G401 (cell line): ENCODE measurements at regions not wholly inside any gene's neighbourhood (a gene's known extent, or its start where the extent isn't known, plus 50 kb on each side); places are given as distances from the start of the nearest gene placed in this dataset.
A peak's percentile ranks its signal among the peaks of the same experiment; 100 is the strongest.

ENCODE experiments used
- DNase-seq: peaks from one replicate; pipeline ENCODE4 v3.0.0-alpha.2; 2015; ENCODE audit warnings: low spot score
- in situ Hi-C: cut with HindIII; loops from 2 replicates; pipeline ENCODE4 v1.10.0; 2016; ENCODE audit warnings: low sequenced_read_pairs, mixed read lengths

DNA sequence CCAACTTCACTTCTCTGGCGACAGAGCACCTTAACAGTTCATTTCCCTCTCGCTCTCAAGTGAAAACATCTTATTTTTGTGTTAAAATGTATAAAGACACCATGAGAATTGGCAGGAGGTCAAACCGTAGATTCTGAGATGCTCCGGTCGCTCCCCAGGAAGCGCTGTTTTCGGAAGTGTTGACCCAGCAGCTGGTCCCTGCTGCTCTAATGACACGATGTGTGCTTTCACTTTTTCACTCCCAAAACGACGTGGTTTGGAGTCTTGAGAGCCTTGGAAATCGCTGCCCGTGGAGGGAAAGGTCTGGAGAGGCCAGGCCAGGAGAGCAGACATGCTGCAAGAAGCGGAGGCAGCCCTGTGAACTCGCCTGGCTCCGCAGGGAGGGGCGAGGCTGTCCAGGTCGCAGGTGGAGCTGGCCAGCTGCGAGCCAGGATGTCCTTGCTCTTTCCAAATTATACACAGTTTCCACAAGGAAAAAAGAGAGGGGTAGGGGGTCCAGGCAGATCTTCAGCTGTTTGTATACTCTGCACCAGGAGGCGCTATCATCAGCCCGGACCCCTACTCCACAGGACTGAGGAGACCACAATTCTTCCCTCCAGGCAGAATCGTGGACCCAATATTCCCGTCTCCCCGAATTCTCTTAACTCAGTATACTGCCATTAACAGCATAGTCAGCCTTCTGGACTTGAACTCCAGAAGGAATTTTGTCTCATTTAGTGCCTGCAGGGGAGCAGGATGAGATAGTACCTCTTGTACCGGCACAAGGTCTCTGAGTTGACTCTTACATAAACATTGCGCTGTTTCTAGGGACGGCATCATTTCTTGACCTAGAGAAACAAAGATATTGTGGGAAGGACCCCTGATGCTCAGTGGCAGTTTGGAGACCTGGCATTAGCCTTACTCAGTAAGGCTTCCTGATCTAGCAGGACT, 248.6 kb upstream of the ANKRD55 start:
- peak; percentile 71 for DNase-seq
- in situ Hi-C loops = no loop called here

DNA sequence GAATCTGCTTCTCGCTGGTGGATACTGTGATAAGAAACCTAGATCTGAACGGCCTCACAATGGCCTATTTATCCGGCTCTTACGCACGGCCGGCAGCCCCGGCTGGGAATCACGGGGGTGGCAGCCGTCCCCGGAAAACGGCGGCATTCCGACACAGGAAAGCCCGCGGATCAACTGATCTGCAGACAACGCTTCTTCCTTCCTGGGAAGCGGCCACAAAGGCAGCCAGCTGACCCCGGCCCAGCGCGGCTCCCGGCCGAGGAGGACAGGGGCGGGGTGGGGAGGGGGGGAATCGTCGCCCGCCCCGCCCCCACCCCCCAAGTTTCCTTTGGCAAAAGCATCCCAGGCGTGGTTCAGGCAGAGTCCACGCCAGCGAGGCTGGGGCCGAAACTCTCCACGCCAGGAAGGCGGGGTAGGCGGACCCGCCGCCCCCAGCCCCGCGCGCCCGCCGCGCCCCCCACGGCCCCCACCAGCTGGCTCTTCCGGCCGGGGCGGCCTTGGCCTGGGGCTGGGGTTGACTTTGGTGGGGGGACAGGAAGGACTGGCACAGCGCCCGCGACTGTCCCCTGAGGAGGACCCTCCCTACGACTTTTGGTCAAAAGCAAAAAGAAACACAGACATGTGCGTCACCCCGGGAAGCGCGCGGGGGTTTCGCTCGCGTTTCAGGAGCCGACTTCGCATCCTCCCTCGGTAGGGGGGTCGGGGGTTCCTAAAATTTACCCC, 247.7 kb upstream of the ANKRD55 start:
- peak; percentile 73 for DNase-seq
- in situ Hi-C loops = no loop called here

DNA sequence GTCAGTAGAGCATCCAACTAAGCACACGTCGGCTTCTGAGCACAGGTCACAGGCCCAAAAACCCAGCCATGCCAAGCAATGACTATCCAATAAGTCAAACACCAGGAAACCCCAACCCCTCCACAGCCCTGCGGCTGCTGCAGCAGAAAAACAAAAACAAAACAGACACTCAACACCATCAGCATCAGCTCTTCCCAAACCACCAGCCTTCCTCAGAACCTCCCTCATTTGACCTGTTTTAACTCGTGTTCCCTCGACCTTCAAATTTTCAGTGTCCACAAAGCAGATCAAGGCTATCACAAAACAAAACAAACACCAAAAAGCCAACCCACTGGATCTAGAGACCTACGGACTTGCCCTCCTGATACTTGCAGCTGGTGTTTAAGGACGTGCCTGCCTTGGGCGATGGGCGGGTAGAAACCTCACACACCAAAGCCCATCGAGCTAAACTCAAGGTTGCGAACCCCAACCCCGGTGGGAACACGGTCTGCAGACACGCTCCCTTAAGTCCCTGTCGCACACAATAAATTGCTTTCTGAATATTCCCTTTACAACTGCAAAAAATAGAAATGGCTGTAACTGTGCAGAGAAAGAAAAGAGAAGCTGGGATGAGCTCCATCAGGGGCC, 247.1 kb upstream of the ANKRD55 start:
- peak; percentile 57 for DNase-seq

DNA sequence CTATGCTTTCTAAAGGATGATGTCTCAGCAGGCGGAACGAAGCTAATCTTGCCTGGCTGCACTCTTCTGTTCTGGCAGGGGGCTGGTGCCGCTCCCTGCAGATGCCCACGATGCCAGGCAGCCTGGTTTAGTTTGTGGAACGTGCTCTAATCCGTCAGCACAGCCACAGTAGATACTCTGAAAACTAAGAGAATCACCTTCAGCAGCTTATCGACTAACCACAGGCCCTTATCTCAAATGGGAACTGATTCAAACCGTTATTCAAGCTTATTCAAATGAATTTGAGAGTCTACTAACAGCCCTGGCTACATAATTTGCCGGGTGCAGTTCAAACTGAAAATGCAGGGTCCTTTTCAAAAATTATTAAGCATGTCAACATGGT, 246.6 kb upstream of the ANKRD55 start:
- in situ Hi-C loops = no loop called here
- DNase-seq = peak; percentile 82

More for the DNA sequence above, 247.1 kb upstream of the ANKRD55 start:
- in situ Hi-C loops = no loop called here

DNA sequence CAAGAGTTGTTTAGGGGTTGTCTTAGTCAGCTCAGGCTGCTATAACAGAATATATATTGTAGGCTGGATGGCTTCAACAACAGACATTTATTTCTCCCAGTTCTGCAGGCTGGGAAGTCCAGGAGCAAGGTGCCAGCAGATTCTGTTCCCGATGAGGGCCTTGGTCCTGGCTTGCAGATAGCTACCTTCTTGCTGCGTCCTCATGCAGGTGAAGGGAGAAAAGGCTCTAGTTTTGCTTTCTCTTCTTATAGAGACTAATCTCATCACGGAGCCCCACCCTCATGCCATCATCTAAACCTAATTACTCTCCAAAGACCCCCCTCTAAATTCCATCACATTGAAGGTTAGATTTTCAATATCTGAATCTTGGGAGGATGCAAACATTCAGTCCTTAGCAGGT, 246.0 kb upstream of the ANKRD55 start:
- in situ Hi-C loops = no loop called here
- DNase-seq = peak; percentile 68

DNA sequence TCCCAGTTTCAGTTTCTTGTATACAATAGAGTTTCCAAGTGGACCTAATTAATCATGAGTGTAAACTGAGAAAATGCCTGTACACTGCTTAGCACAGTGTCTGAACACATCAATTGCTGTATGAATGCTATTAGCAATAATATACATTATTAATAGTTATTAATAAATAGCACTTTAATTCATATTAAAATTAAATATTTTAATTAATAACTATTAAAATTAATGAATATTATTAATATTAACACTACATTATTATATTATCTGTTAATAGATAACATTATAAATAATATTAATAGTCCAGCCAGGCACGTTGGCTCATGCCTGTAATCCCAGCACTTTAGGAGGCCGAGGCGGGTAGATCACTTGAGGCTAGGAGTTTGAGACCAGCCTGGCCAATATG, 244.9 kb upstream of the ANKRD55 start:
- no peak for DNase-seq
- in situ Hi-C loops = no loop called here

DNA sequence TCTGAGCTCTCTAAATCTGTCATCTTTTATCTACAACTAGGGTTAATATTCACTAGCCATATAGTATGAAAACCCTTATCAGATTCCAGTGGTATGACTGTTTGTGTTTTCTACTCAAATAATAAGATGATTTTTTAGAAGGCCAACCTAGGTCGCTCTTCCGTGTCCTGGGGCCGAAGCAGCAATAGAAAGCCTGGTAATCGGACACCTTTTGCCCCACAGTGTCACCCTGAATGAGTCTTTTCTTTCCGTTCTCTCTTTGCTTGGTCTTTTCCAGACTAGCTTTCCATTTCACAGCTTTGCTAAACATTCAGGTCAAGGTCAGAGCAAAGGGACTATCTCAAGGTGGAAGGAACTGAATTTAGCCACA, 243.3 kb upstream of the ANKRD55 start:
- in situ Hi-C loops = no loop called here
- DNase-seq = no peak

DNA sequence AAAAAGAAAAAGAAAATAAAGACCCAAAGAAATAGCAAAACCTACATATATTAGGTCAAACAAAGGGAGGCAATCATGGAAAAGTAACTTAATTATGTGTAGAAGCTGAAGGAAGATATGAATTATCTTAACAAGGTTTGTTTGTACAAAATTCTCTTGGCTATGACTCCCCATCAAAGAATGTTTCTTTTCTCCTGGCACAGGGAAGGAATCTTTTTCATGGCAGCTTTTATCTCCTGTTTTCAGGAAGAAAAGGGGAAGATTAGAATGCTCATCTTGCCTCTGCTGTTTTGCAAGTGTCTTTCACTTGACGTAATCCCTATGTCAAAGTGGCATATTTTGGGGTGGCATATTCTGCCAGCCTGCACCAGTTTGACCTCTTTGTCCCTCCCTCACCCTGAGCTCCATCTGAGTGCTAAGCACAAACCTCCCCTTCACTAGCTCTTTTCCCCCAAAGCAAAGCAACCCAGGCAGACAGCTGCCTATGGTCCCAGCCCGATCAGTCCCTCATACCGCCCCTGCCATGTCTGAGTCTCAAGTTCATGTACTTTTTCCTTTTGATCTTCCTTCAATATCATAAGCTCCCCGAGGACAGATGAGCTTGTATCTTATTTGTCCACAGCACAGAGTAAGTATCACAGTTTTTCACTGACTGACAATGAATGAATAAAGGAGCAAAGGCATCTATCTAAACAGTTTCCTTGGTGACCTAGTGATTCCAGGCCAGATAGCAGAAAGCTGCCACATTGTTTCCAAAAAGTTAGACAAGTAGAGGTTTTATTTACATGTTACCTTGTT, 242.8 kb upstream of the ANKRD55 start:
- DNase-seq = no peak
- in situ Hi-C loops = no loop called here

DNA sequence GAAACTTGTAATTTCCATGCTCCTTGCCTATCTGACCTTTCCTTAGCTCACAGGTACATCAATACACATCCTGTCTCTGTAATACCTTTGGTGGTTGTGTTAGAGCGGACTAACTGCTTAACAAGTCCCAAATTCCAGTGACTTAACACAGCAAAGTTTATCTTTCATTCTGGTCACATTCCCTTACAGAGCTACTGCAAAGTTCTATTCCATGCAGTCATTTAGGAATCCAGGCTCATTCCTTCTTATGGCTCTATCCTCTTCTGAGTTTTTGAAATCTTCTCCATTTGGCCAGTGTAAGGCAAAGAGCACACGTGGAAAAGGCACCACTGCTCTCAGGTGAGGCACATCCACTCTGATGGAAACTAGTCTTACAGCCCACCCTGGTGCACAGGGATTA, 238.6 kb upstream of the ANKRD55 start:
- in situ Hi-C loops = no loop called here
- DNase-seq = no peak

DNA sequence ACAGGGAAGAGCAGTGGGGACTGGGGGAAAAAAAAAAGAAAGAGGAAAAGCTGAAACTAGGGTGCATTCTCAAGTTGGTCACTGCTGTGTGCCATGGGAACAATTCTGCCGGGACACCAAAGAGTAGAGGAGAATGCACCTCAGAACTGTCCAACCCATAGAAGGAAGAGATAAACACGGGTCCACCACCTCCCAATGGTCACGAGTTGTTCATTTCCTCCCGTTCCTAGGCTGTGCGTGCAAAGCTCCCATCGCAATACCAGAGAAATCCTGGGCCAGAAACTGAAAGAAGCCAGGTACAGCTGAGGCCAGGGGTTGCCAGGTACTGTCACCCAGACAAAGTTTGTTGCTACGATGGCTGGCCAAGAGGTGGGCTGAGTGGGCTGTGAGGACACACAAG, 236.9 kb upstream of the ANKRD55 start:
- no peak for DNase-seq
- in situ Hi-C loops = no loop called here

DNA sequence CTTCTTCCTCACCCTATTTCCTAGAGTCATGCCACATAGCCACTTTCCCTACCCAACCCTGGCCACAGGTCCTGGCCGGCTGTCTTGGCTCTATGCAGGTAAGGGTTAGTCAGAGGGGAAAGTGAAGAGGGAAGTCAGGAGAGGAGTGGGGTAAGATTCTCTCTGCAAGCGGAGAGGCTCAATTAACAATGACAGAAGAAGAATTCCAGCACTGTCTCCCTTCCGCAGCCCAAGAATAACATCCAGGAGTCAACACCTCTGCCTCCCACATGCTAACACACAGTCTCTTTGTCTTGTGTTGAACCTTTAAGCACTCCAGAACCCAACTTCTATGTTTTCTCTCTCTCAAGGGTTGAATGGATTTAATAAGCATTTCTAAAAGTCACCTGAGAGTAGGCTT, 235.1 kb upstream of the ANKRD55 start:
- no peak for DNase-seq
- in situ Hi-C loops = no loop called here

DNA sequence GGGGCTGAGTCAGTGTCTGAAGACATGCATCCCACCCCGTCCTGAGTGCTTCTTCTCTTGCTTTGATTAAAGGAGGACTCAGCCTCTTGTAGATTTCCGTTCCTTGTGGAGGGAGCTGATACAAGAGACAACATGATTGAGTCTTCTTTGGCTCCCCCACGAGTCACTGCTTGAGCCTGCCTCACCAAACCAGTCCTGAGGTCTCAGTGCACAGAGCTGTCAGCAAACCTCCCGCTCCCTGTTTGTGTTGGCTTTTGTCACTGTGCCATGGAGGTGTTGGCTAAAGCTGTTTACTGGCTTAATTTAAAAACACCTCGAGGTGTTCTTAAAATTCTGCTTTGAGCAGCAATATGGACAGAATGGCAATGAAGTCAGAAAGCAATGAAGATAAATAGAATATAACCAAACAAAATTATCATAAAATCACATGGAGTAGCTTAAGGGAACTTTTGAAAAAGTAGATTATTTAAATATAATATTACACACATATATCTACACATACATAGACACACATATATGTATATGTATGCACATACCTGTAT, 234.1 kb upstream of the ANKRD55 start:
- in situ Hi-C loops = no loop called here
- DNase-seq = no peak

DNA sequence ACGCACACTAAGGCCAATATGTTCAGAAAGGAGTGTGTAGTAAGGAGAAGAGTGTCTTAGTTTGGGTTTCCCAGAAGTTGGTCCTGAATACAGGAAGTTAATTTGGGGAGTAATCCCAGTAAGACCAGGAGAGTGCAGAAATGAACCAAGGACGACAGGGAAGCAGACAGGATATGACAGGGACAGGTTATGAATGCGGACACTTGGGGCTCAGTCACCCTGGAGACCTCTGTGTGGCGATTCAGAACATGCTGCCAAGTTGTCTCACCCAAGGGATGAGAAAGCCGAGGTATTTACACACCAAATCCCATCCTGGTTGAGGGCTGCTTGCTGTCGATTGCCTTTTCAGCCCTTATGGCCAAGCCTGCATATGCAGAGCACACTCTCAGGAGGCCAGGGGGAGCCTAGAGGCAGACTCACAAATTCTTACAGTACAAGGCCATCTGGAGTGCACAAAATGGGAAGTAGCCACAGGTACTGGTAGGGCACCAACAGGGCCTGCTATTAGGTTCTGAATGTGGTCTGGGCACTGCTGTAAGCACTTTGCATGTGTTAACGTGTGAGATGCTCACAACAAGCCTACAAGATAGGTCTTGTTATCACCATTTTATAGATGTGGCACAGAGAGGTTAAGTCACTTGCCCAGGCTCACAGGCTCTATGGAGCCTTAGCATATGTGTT, 233.1 kb upstream of the ANKRD55 start:
- no peak for DNase-seq
- in situ Hi-C loops = no loop called here

DNA sequence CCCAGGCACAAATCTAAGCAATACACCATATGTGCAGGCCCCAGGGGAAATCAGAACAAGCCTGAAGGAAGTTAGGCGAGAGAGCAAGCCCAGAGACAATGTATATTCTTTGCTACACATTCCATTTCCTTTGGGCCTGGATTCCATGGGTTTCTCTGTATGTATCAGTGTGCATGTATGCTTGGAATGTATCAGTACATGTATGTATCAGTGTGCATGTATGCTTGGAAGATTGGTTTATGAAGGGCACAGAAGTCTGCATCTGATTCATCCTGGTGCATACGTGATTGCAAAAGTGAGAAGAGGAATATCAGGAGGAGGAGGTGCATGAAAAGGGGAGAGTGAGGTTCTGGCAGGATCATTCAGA, 232.6 kb upstream of the ANKRD55 start:
- in situ Hi-C loops = no loop called here
- DNase-seq = no peak

DNA sequence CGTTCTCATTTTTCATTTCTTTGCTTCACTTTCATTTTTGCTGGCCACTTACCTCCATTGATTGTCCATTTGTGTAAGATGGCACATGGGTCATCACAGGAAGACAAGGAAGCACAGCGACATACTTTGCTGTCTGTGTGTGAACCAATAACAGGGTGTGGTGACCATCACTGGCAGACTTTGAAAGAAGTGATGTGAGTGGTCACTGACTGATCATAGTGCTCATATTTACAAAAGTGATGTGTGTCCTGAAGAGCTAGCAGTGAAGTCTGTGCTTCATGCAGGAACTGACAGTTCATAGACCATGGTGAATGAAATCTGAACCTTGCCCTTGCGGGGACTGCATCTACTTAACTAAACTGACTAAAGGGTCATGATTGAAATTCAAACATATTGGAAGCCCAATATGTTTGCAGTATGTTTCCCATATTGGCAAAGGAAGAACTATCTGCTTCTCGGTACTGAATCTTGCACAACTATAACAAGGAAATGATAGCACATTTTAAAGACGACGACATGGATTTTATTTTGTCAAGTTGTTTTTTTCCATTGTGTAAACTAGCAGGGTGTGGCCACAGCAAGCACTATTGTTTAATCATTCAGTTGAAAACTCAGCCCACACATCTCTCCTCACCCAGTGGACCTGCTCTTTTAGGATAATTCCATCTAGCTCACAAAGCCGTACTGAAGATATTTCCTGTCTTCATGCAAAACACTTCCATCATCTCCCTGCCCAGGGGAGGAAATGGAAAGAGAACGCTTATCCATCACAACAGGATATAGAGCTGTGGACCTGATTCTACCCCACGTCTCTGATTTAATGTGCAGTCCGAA, 232.0 kb upstream of the ANKRD55 start:
- no peak for DNase-seq
- in situ Hi-C loops = no loop called here

DNA sequence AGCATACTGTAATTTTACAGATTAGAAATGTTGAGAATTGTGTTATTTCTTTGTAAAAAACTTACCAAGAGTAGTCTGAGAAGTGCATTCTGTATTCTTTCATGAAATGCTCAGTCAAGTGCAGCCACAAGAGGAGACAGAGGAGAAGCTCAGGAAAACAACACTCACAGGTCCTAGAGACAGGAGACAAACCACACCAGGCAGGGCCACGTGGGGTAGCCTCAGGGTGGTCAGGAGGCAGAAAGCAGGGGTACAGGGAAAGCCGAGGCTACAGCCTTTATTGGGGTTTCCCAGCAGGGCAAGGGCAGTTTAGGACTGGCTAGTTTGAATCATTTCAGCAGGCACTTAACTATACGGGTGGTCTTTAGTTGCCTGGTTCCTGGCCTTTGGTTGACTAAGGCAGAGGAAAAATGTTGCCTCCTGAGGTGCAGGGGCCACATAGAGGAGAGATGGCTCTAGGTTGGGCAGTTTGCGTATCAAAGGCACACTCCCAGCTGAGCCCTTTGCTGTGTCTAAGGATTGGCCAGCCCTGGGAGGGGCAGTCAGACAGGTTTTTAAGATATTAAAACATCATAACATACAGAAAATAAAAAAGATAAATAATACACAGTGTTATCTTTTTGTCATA, 230.9 kb upstream of the ANKRD55 start:
- DNase-seq = no peak
- in situ Hi-C loops = no loop called here

DNA sequence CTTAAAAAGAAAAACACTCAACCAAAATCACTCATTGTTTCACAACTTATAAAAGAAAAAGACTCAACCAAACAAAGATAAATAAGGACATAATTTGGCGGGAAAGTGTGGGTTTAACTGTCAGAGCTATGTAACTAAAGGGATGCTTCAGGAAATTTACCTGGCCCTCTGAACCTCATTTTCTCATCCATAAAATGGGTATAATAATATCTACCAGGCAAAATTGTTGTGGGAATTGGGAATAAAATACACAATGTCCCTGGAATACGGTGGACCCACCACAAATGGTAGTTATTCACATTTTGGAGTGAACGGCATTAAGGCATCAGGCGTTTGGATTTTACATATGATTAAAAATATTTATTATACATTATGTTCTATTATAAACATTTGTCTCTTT, 228.5 kb upstream of the ANKRD55 start:
- no peak for DNase-seq
- in situ Hi-C loops = no loop called here
